Left lung (tissue), 4 donors: ENCODE measurements at regions not wholly inside any gene's neighbourhood (a gene's known extent, or its start where the extent isn't known, plus 50 kb on each side); places are given as distances from the start of the nearest gene placed in this dataset.

Experiments
- ATAC-seq: fragments of 200-7000 bp; cut with Tn5 transposase; one replicate; pipeline ENCODE4 v1.9.1; 2020; ENCODE audit warnings: moderate library complexity
- DNase-seq, 4 donors: peaks; one replicate each; pipeline ENCODE4 v3.0.0-alpha.2; 2013 to 2020
- H3K27ac ChIP-seq, 2 donors: fragments of 200-600 bp; sonication (generic) in 1 of 2; one replicate each; pipeline versions ENCODE4 v1.5.0 to v1.8.0; 2020 to 2021
- H3K27me3 ChIP-seq, 2 donors: fragments of 200-600 bp; sonication (generic) in 1 of 2; one replicate each; pipeline versions ENCODE4 v1.5.0 to v1.8.0; 2020 to 2021
- H3K36me3 ChIP-seq, 2 donors: fragments of 200-600 bp; sonication (generic) in 1 of 2; one replicate each; pipeline versions ENCODE4 v1.5.0 to v1.8.0; 2020 to 2021
- H3K4me1 ChIP-seq, 2 donors: fragments of 200-600 bp; one replicate each; pipeline ENCODE4 v1.8.0; 2021
- H3K4me3 ChIP-seq, 2 donors: fragments of 200-600 bp; sonication (generic) in 1 of 2; one replicate each; pipeline versions ENCODE4 v1.5.0 to v1.8.0; 2020 to 2021; ENCODE audit warnings: mild to moderate bottlenecking in 1 of 2
- H3K9me3 ChIP-seq, 2 donors: fragments of 200-600 bp; sonication (generic) in 1 of 2; one replicate each; pipeline versions ENCODE4 v1.5.0 to v1.8.0; 2020 to 2021
- intact Hi-C, 2 donors: fragments of 100-400 bp; cut with DNase I; formaldehyde crosslinking; loops; one replicate each; pipeline versions ENCODE4 v1.11.2 to v1.14.2; 2022
- TF ChIP-seq, protein P1 (sequence below), 2 donors: fragments of 200-600 bp; sonication (generic) in 1 of 2; IDR thresholded peaks; one replicate each; pipeline versions ENCODE4 v1.5.0 to v1.8.0; 2021; ENCODE audit warnings: antibody characterized with exemption in 2 of 2
- donor health status: DM: no; HTN: yes; CAD: no.
- donor health status: DM: no; HTN: no; CAD: no.

DNA sequence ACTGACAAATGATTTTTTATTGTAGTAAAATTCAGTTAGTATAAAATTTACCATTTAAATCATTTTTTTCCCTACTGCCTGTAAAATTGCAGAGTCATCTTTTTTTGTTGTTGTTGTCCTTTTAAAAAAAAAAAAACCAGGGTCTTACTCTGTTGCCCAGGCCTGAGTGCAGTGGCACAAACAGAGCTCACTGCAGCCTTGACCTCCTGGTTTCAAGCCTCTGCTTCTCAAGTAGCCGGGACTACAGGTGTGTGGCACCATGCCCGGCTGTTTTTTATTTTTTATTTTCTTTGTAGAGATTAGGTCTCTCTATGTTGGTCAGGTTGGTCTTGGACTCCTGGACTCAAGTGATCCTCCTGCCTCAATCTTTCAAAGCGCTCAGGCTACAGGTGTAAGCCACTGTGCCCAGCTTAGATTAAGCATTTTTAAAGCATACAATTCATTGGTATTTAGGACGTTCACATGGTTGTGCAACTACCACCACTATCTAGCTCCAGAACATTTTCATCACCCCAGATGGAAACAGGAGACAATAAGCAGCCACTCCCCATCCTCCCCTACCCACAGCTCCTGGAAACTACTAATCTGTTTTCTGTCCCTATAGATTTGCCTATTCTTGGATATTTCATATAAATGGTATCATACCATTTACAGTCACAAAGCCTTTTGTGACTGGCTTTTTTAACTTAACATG is 59.7 kb upstream of the PGRMC2 start:
- no peaks in the 10 kb centered on the region for H3K36me3 ChIP-seq
- H3K4me1 ChIP-seq: no peaks in the 10 kb centered on the region
- no peaks in the 10 kb centered on the region for H3K27me3 ChIP-seq
- H3K9me3 ChIP-seq: no peaks in the 10 kb centered on the region
- TF ChIP-seq, protein P1, sequence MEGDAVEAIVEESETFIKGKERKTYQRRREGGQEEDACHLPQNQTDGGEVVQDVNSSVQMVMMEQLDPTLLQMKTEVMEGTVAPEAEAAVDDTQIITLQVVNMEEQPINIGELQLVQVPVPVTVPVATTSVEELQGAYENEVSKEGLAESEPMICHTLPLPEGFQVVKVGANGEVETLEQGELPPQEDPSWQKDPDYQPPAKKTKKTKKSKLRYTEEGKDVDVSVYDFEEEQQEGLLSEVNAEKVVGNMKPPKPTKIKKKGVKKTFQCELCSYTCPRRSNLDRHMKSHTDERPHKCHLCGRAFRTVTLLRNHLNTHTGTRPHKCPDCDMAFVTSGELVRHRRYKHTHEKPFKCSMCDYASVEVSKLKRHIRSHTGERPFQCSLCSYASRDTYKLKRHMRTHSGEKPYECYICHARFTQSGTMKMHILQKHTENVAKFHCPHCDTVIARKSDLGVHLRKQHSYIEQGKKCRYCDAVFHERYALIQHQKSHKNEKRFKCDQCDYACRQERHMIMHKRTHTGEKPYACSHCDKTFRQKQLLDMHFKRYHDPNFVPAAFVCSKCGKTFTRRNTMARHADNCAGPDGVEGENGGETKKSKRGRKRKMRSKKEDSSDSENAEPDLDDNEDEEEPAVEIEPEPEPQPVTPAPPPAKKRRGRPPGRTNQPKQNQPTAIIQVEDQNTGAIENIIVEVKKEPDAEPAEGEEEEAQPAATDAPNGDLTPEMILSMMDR (IDR thresholded peaks at IDR 0.05): no peak
- DNase-seq (no peak), ATAC-seq (peak; percentile 30)
- no peak overlapping the region for H3K27ac ChIP-seq
- intact Hi-C loops: no loop called here
- H3K4me3 ChIP-seq: no peak overlapping the region

DNA sequence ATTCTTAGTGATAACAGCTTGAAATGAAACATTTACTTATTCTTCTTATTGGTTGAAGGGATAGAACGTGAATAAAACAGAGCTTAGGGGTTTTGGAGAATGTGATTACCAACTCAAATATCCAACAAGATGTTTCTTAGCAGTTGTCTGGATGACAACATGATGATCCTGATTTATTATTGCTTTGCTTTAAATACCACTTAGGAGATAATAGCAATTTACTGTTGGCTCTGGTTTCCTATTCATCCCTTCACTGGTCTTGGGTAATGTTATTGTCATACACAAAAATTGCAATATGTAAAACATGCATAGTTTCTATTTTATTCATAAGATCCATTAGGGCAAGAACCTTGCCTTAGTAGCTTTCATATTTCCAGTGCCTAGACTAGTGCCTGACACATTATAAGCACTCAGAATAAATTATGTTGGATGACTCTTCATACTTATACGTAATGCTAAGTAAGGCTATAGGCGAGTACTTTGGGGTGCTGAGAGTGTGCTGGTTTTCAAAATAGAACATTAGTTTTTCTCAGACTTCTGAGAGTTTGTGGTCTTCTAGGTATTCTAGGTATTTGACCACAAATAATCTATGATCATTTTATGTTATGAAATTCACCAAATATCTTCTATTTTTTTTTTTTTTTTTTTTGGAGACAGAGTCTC is 58.6 kb upstream of the PGRMC2 start:
- intact Hi-C loops: no loop called here
- TF ChIP-seq, protein P1 (IDR thresholded peaks at IDR 0.05): no peak

DNA sequence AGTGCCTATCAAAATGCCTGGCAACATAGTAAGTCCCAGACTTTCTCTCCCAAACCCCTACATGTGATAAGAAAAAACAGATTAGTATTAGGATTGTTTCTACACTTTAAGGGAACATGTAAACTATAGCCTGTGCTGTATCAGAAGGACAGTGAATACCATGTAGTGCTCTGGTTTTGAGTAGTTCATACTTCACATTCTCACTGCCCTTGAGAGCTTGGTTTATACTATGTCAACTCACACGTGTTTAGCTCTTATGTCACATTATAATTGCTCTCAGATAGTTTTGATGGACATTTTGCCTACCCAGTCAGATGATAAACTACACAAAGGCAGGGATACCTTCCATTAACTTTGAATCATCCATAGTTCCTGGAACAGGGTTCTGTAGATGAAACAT is 58.0 kb upstream of the PGRMC2 start:
- H3K36me3 ChIP-seq: no peaks in the 10 kb centered on the region
- peak; percentile 80 for ATAC-seq
- TF ChIP-seq, protein P1 (IDR thresholded peaks at IDR 0.05): no peak
- no peak for DNase-seq
- intact Hi-C loops: no loop called here
- H3K27me3 ChIP-seq: no peaks in the 10 kb centered on the region
- no peak overlapping the region for H3K27ac ChIP-seq
- no peak overlapping the region for H3K4me3 ChIP-seq
- no peaks in the 10 kb centered on the region for H3K9me3 ChIP-seq
- no peaks in the 10 kb centered on the region for H3K4me1 ChIP-seq

More for the DNA sequence above, 58.6 kb upstream of the PGRMC2 start:
- H3K4me3 ChIP-seq: no peak overlapping the region
- ATAC-seq (no peak), DNase-seq (no peak)
- no peaks in the 10 kb centered on the region for H3K9me3 ChIP-seq
- no peaks in the 10 kb centered on the region for H3K36me3 ChIP-seq
- H3K4me1 ChIP-seq: no peaks in the 10 kb centered on the region
- H3K27me3 ChIP-seq: no peaks in the 10 kb centered on the region
- no peak overlapping the region for H3K27ac ChIP-seq

DNA sequence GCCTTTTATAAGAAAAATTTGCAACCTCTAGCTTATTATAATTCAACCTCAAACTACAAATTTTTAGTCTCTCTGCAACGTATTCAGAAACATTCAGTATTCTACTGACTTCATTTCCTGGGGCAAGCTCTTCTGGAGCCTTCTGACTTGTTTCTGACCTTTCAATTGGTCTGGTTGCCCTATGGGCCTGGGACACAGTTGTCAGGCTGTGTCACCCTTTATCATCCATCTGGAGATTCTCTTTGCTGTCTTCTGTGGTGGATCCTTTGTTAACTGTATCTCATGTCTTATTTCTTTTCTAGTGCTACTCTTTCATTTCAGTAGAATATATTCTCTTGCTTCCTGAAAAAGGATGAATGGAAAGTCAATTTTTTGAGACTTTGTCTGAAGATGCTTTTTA is 55.1 kb upstream of the PGRMC2 start:
- H3K36me3 ChIP-seq: no peaks in the 10 kb centered on the region
- no peak for ATAC-seq
- no peak overlapping the region for H3K27ac ChIP-seq
- no peaks in the 10 kb centered on the region for H3K9me3 ChIP-seq
- H3K4me1 ChIP-seq: no peaks in the 10 kb centered on the region
- intact Hi-C loops: no loop called here
- TF ChIP-seq, protein P1 (IDR thresholded peaks at IDR 0.05): no peak
- no peak for DNase-seq
- H3K27me3 ChIP-seq: no peaks in the 10 kb centered on the region
- no peak overlapping the region for H3K4me3 ChIP-seq

DNA sequence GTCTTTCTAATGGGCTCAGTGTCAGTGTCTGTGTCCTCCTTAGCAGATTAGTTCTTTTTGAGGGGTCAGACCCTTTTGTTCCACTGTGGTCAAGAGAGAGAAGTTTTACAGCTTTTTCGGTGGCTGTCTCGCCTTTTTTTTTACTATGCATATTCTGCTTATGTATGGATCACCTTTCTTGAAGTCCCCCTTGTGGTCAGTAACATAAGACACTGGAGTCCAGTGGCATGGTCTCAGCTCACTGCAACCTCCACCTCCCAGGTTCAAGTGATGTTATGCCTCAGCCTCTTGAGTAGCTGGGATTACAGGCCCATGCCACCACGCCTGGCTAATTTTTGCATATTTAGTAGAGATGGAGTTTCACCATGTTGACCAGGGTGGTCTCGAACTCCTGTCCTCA is 54.0 kb upstream of the PGRMC2 start:
- no peak for ATAC-seq
- H3K9me3 ChIP-seq: no peaks in the 10 kb centered on the region
- intact Hi-C loops: no loop called here
- no peak overlapping the region for H3K27ac ChIP-seq
- no peak overlapping the region for H3K4me3 ChIP-seq
- no peaks in the 10 kb centered on the region for H3K27me3 ChIP-seq
- DNase-seq: no peak
- H3K36me3 ChIP-seq: no peaks in the 10 kb centered on the region
- no peaks in the 10 kb centered on the region for H3K4me1 ChIP-seq
- TF ChIP-seq, protein P1 (IDR thresholded peaks at IDR 0.05): no peak
